D721Med (cell line): ENCODE measurements at regions not wholly inside any gene's neighbourhood (a gene's known extent, or its start where the extent isn't known, plus 50 kb on each side); places are given as distances from the start of the nearest gene placed in this dataset.

Experiments used
- DNase-seq: peaks from one replicate; pipeline ENCODE4 v3.0.0; 2011; ENCODE audit warnings: low spot score; ENCODE audit not compliant: insufficient read length
- FAIRE-seq: peaks from 2 replicates; lab custom pipeline; 2011; peaks lifted over from hg19 to GRCh38; lab: Jason Lieb, UNC
- TF ChIP-seq, protein P1 (sequence below): IDR thresholded peaks from 2 replicates; pipeline ENCODE4 v1.5.1; 2012; ENCODE audit warnings: mild to moderate bottlenecking, control low read depth; ENCODE audit not compliant: insufficient read depth; ENCODE audit errors: missing control alignments

DNA sequence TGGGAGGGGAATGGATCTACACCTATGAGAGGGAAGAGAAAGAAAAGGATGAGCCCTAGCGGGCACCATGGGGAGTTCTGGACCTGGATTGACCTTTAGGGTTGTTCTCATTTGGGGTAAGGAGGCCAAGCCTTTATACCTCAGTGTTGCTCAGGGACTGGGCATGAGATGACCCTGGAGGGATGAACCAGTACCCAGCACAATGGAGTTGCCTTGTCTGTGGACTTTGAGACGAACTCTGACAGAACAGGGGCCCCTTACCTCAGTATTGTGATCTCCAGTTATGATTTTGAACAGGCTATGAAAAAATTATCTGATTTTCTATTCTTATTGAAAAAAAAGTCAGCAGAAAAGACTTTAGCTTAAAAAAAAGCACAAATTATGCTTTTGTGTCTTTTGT lies 88.6 kb downstream of the FOXA2 start:
- DNase-seq = no peak
- no peak for FAIRE-seq

DNA sequence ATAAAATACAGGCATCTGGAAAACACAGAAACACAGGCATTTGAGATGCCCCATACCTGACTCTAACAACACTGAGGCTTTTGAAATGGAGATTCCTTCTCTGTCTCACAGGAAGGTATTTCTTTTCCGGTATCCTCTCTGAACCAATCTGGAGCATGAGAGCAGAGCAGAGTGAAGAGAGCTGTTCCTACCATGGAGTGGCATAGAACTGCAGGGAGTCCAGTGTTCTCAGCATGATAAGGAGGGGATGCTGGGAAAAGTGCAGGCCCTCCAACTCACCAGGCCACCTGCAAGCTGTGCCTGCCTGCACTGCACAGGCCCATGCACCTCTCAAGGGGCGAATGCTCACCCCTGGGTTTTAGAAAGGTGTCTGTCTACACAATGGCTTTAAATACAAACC lies 89.2 kb downstream of the FOXA2 start:
- DNase-seq = no peak
- FAIRE-seq = no peak
- TF ChIP-seq, protein P1, sequence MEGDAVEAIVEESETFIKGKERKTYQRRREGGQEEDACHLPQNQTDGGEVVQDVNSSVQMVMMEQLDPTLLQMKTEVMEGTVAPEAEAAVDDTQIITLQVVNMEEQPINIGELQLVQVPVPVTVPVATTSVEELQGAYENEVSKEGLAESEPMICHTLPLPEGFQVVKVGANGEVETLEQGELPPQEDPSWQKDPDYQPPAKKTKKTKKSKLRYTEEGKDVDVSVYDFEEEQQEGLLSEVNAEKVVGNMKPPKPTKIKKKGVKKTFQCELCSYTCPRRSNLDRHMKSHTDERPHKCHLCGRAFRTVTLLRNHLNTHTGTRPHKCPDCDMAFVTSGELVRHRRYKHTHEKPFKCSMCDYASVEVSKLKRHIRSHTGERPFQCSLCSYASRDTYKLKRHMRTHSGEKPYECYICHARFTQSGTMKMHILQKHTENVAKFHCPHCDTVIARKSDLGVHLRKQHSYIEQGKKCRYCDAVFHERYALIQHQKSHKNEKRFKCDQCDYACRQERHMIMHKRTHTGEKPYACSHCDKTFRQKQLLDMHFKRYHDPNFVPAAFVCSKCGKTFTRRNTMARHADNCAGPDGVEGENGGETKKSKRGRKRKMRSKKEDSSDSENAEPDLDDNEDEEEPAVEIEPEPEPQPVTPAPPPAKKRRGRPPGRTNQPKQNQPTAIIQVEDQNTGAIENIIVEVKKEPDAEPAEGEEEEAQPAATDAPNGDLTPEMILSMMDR = no peak

More for the DNA sequence above, 88.6 kb downstream of the FOXA2 start:
- TF ChIP-seq, protein P1 = no peak

DNA sequence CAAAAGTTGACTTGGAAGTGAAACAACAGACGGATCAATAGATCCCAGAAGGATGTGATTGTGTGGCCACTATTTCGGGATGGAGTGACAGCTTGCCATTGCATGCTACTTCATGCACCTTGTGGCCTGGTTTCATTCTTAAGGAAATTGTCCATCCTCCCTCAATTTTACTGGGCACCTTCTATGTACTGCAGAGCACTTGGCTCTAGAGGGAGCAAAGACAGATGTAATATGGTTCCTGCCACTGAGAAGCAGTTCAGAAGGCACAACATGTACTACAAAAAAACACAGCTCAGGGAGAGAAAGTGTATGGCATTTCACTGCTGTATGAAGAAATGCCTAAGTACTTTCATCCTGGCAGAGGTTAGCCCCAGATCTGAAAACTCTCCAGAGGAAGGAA lies 91.9 kb downstream of the FOXA2 start:
- FAIRE-seq = no peak
- DNase-seq = no peak
- TF ChIP-seq, protein P1 = no peak

DNA sequence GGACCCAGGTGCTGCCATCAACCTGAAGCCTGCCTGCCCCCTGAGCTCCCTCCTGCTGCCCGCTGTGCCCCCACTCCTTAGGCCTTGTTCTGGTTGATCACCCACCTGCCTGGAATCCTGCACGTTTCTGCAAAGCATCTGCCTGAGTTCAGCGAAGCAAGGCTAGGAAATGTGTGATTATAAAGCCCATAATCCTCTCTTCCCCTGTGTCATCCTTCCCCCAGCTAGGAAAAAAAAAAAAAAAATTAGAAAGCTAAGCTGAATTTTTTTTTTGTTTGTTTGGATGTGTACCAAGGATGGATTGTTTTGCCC lies 93.2 kb downstream of the FOXA2 start:
- DNase-seq = no peak
- no peak for FAIRE-seq
- TF ChIP-seq, protein P1 = no peak

DNA sequence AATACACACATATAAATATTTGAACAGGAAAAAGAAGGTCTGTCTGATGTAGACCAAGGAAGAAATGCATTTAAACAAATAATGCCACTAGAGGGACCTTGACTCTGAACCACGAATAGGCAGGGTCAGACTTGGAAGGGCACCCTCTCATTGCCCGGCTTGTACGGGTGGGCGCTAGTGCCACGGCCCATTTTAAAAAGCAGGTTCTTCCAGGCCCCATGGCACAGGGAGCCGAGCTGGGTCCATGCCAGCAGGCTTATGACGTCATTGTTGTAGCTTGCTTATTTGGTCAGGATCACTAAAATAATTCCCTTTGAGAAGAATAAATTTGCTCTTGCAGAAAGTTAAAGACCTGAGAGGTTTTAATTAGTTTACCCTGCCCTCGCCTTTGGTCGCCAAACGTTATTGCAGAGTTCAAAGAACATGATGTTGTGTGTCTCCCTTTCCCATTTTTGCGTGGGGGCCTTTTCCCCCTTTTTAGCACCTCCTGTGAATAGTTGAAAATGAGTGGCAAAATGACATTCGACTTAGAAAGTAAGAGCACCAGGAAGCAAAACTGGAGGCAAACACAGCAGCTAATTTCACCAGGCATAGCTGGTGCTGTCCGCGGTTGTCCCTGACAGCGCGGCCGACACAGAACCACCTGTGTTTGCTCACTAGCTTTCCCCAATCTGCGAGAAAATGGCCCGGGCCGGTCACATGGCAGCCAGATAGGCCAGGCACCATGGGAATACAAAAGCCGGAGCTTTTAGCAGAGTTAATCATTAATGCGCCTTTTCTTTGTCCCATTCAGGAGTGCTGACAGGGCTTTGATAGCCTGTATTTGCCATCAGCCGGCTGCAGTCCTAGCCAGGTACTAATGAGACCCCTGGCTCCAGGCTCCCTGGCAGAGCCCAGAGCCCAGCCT lies 93.8 kb downstream of the FOXA2 start:
- DNase-seq (no peak), FAIRE-seq (no peak)
- TF ChIP-seq, protein P1 = no peak

DNA sequence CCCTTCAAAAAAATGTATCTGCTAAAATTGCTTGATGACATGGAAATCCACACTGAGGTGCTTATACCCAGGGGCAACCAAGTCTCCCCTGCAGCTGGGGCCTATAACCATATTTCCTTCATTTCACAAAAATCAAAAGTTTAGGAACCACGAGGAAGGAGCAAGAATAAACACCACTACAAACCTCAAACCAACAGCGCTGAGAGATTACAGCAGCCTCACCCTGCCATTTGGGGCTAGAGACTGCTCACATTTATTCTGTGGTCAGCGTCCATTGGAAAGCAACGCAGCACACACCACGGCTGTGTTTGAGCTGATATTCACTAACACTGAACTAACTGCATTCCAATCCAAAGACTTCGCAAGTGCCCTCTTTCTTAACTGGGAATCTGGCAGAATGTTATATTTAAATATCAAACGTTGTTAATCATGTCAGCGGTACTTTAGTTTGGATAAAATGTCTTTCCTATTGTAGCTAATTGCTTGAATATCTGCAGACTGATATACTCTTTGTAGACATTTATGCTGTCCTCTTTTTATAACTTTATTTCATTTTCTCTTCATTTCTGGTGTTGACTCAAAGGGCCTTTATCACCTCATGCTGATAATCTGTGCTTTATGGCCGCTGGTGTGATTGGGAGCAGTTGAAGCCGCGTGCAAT lies 94.6 kb downstream of the FOXA2 start:
- TF ChIP-seq, protein P1 = no peak
- DNase-seq (no peak), FAIRE-seq (no peak)

DNA sequence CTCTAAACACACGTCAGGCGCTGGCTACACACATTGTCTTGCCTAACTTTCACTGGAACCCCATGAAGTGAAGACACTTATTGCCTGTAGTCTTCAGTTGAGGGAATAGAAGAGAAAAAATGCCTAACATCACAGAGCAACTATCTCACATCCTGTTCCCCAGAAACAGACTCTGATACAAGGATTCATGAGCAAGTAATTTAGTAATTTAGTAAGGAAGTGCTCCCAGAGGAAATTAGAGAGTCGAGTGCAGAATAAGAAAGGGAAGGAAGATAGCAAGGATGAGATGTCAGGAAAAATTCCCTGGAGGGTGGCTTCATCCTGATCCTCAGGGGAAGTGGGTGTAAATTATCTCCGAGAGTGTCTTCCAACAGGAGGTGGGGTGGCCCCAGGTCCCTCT lies 104.0 kb downstream of the FOXA2 start:
- FAIRE-seq (no peak), DNase-seq (no peak)
- TF ChIP-seq, protein P1 = no peak
